ENCODE measurements at regions not wholly inside any gene's neighbourhood (a gene's known extent, or its start where the extent isn't known, plus 50 kb on each side); places are given as distances from the start of the nearest gene placed in this dataset.

GRCh38 chr1:81549588-81550127 lies 251.1 kb upstream of the ADGRL2 start:
- Histone ChIP-seq H3K27ac (no peak overlapping the region), H3K4me3 (no peak overlapping the region), H3K27me3 (no peaks in the 10 kb centered on the region), H3K9me3 (replicated peaks in 1 of 3) (no peaks in the 10 kb centered on the region), H3K36me3 (replicated peaks in 1 of 2) (no peaks in the 10 kb centered on the region), H3K4me1 (replicated peaks in 1 of 2) (no peaks in the 10 kb centered on the region)
- no peak for TF ChIP-seq POLR2A (IDR thresholded peaks at IDR 0.05)
- TF ChIP-seq CTCF (IDR thresholded peaks at IDR 0.05), result peak; percentile 19 to 42 (median 40)
- intact Hi-C loops (cut with DNase I), result no loop called here
- WGBS, 4 donors, result 19 to 32% (median 22%) methylated on average over 1 of the region's 1 CpG
- DNase-seq, result no peak

- DNase-seq, result no peak
- Histone ChIP-seq H3K9me3 (replicated peaks in 1 of 3) (no peaks in the 10 kb centered on the region), H3K36me3 (replicated peaks in 1 of 2) (no peaks in the 10 kb centered on the region), H3K27me3 (no peaks in the 10 kb centered on the region), H3K4me3 (no peak overlapping the region), H3K4me1 (replicated peaks in 1 of 2) (no peaks in the 10 kb centered on the region), H3K27ac (no peak overlapping the region)
- TF ChIP-seq CTCF (IDR thresholded peaks at IDR 0.05) (no peak), POLR2A (IDR thresholded peaks at IDR 0.05) (no peak)
- 48 to 65% (median 59%) methylated on average over 3 of the region's 3 CpGs for WGBS, 4 donors
- intact Hi-C loops (cut with DNase I), result no loop called here
These were observed 251.7 kb upstream of the ADGRL2 start for GRCh38 chr1:81548918-81549587.

GRCh38 chr1:81547912-81548303 lies 252.8 kb upstream of the ADGRL2 start:
- TF ChIP-seq POLR2A (IDR thresholded peaks at IDR 0.05) (no peak), CTCF (IDR thresholded peaks at IDR 0.05) (no peak)
- Histone ChIP-seq H3K27me3 (no peaks in the 10 kb centered on the region), H3K36me3 (replicated peaks in 1 of 2) (no peaks in the 10 kb centered on the region), H3K27ac (no peak overlapping the region), H3K4me3 (no peak overlapping the region), H3K4me1 (replicated peaks in 1 of 2) (no peaks in the 10 kb centered on the region), H3K9me3 (replicated peaks in 1 of 3) (no peaks in the 10 kb centered on the region)
- intact Hi-C loops (cut with DNase I), result no loop called here
- DNase-seq, result no peak
- 72 to 84% (median 81%) methylated on average over 2 of the region's 2 CpGs for WGBS, 4 donors

GRCh38 chr1:81547261-81547911 lies 253.3 kb upstream of the ADGRL2 start:
- no peaks in the 10 kb centered on the region for H3K27me3 ChIP-seq
- intact Hi-C loops (cut with DNase I), result no loop called here
- no peak for DNase-seq
- H3K4me1 ChIP-seq (replicated peaks in 1 of 2), result no peaks in the 10 kb centered on the region
- 82 to 86% (median 85%) methylated on average over 6 of the region's 6 CpGs for WGBS, 4 donors
- no peak for TF ChIP-seq POLR2A (IDR thresholded peaks at IDR 0.05)
- TF ChIP-seq CTCF (IDR thresholded peaks at IDR 0.05), result no peak
- H3K4me3 ChIP-seq, result no peak overlapping the region
- H3K9me3 ChIP-seq (replicated peaks in 1 of 3), result no peaks in the 10 kb centered on the region
- no peak overlapping the region for H3K27ac ChIP-seq
- H3K36me3 ChIP-seq (replicated peaks in 1 of 2), result no peaks in the 10 kb centered on the region

Data from adrenal gland (tissue), 9 donors.